ENCODE measurements at regions not wholly inside any gene's neighbourhood (a gene's known extent, or its start where the extent isn't known, plus 50 kb on each side); places are given as distances from the start of the nearest gene placed in this dataset.

DNA sequence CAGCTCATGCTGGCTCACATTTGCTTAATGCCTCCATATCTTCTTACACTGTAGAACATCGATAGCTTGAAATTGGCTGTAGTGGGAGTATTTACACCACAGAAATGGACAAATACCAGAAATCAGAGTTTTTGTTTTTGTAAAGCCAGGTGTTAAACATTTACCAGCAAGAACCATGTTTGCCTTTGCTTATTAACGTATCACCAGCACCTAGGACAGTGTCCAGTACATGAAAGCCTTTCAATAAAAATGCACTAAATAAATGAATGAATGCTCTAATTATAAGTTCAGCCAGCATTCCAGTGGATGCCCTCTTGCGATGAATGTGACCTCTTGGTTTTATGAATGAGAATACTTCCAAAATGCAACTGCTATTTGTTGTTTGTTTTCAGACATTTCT lies 140.4 kb upstream of the VLDLR start:
- H3K9me3 Mint-ChIP-seq = peaks cover 0 to 3% (median 0%) of the 10 kb centered on the region in 3 donors
- ChIA-PET POLR2A (no interaction called here), CTCF (no interaction called here)
- Histone ChIP-seq H3K4me1 (ENCODE audit: control insufficient read depth in 1 of 2, extremely low read depth in 1 of 2, insufficient read depth in 2 of 2, low read length in 2 of 2) (no peaks in the 10 kb centered on the region), H3K27ac (ENCODE audit: low read length) (no peak overlapping the region), H3K27me3 (replicated peaks in 1 of 2; ENCODE audit: control insufficient read depth in 2 of 2, extremely low read depth in 1 of 2, insufficient read depth in 2 of 2, low read length in 1 of 2) (no peaks in the 10 kb centered on the region), H3K4me3 (ENCODE audit: control insufficient read depth in 1 of 2, extremely low read depth in 1 of 2, low read length in 1 of 2) (no peak overlapping the region), H3K9me3 (no peaks in the 10 kb centered on the region), H3K36me3 (ENCODE audit: control insufficient read depth in 2 of 2, extremely low read depth in 1 of 2, insufficient read depth in 1 of 2, low read length in 1 of 2) (no peaks in the 10 kb centered on the region)
- peaks cover 15 to 22% of the 10 kb centered on the region in 2 donors for H3K27me3 Mint-ChIP-seq
- no peak overlapping the region for H3K4me3 Mint-ChIP-seq
- WGBS (ENCODE audit: insufficient coverage) = 60% methylated on average over 1 of the region's 3 CpGs
- no peak for DNase-seq
- ATAC-seq (replicated peaks in 1 of 4) = no peak
- H3K4me1 Mint-ChIP-seq = no peaks in the 10 kb centered on the region
- no peaks in the 10 kb centered on the region for H3K36me3 Mint-ChIP-seq
- no peak overlapping the region for H3K27ac Mint-ChIP-seq

DNA sequence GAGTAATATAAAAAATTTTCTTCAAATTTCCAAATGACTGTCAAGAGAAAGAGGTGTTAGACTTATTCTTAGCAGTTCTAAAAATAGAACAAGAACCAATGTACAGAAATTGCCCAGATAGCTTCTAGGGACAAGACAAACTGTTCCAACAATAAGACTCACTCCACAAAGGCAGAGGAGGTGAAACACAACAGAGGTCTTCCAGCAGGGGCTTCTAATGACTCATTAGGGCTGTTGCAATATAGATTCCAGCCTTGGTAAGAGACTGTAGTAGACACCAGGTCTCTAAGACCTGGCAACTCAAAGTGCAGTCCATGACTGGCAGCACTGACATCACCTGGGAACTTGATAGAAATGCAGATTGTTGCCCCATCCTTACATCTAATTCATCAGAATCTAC lies 134.6 kb upstream of the VLDLR start:
- Histone ChIP-seq H3K4me1 (ENCODE audit: control insufficient read depth in 1 of 2, extremely low read depth in 1 of 2, insufficient read depth in 2 of 2, low read length in 2 of 2) (no peaks in the 10 kb centered on the region), H3K36me3 (ENCODE audit: control insufficient read depth in 2 of 2, extremely low read depth in 1 of 2, insufficient read depth in 1 of 2, low read length in 1 of 2) (no peaks in the 10 kb centered on the region), H3K27me3 (replicated peaks in 1 of 2; ENCODE audit: control insufficient read depth in 2 of 2, extremely low read depth in 1 of 2, insufficient read depth in 2 of 2, low read length in 1 of 2) (no peaks in the 10 kb centered on the region), H3K9me3 (no peaks in the 10 kb centered on the region), H3K27ac (ENCODE audit: low read length) (no peak overlapping the region), H3K4me3 (ENCODE audit: control insufficient read depth in 1 of 2, extremely low read depth in 1 of 2, low read length in 1 of 2) (no peak overlapping the region)
- H3K4me1 Mint-ChIP-seq = no peaks in the 10 kb centered on the region
- DNase-seq (no peak), ATAC-seq (replicated peaks in 1 of 4) (no peak)
- peaks cover 13 to 24% of the 10 kb centered on the region in 2 donors for H3K27me3 Mint-ChIP-seq
- ChIA-PET CTCF (no interaction called here), POLR2A (no interaction called here)
- H3K9me3 Mint-ChIP-seq = no peaks in the 10 kb centered on the region
- no peak overlapping the region for H3K27ac Mint-ChIP-seq
- no peak overlapping the region for H3K4me3 Mint-ChIP-seq
- no peaks in the 10 kb centered on the region for H3K36me3 Mint-ChIP-seq

DNA sequence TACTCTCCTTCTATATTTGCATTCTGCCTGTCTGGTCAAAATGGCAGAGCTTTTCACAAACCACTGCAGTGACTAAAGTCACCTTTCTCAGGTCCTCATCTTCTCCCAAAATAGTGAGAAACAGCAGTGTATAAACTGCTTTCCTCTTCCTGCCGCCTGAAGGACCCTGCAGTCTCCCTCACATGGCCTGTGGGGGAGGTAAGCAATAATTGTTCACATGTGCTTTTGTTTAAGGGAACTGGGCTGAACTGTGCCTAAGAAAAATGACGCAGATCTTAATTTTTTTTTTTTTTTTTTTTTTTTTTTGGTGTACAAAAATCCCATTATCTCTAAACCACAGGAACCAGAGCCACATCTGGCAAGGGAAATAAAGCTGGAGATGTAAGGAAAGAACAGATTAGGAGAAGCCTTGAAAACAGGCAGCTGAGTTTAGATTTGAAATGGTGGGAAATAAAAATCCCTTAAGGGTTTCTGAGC lies 131.7 kb upstream of the VLDLR start:
- ChIA-PET CTCF (no interaction called here), POLR2A (no interaction called here)
- no peak overlapping the region for H3K27ac ChIP-seq (ENCODE audit: low read length)
- H3K27me3 Mint-ChIP-seq = peaks cover 8 to 10% of the 10 kb centered on the region in 2 donors
- WGBS (ENCODE audit: insufficient coverage) = no CpG with 5 or more reads among the region's 2 CpGs
- no peaks in the 10 kb centered on the region for H3K36me3 ChIP-seq (ENCODE audit: control insufficient read depth in 2 of 2, extremely low read depth in 1 of 2, insufficient read depth in 1 of 2, low read length in 1 of 2)
- H3K27me3 ChIP-seq (replicated peaks in 1 of 2; ENCODE audit: control insufficient read depth in 2 of 2, extremely low read depth in 1 of 2, insufficient read depth in 2 of 2, low read length in 1 of 2) = no peaks in the 10 kb centered on the region
- no peak for DNase-seq
- no peaks in the 10 kb centered on the region for H3K36me3 Mint-ChIP-seq
- no peaks in the 10 kb centered on the region for H3K9me3 Mint-ChIP-seq
- no peak overlapping the region for H3K4me3 Mint-ChIP-seq
- no peak overlapping the region for H3K4me3 ChIP-seq (ENCODE audit: control insufficient read depth in 1 of 2, extremely low read depth in 1 of 2, low read length in 1 of 2)
- H3K27ac Mint-ChIP-seq = no peak overlapping the region
- ATAC-seq (replicated peaks in 1 of 4) = no peak
- H3K4me1 ChIP-seq (ENCODE audit: control insufficient read depth in 1 of 2, extremely low read depth in 1 of 2, insufficient read depth in 2 of 2, low read length in 2 of 2) = no peaks in the 10 kb centered on the region
- no peaks in the 10 kb centered on the region for H3K4me1 Mint-ChIP-seq
- H3K9me3 ChIP-seq = no peaks in the 10 kb centered on the region

DNA sequence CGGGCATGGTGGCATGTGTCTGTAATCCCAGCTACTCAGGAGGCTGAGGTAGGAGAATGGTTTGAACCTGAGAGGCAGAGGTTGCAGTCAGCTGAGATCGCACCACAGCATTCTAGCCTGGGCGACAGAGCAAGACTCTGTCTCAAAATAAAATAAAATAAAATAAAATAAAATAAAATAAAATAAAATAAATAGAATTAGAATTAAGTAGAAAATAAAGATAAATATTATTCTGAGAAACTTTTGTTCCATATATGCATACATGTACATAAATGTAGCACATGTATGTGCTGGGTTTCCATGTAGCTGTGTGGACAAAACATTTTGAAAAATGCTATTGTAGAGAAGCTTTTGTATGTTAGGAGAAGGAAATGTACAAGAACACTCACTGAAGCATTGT lies 129.4 kb upstream of the VLDLR start:
- no peaks in the 10 kb centered on the region for H3K36me3 Mint-ChIP-seq

GRCh38 chr9:2493109-2493508 lies 128.5 kb upstream of the VLDLR start:
- Histone ChIP-seq H3K36me3 (ENCODE audit: control insufficient read depth in 2 of 2, extremely low read depth in 1 of 2, insufficient read depth in 1 of 2, low read length in 1 of 2) (no peaks in the 10 kb centered on the region), H3K27me3 (replicated peaks in 1 of 2; ENCODE audit: control insufficient read depth in 2 of 2, extremely low read depth in 1 of 2, insufficient read depth in 2 of 2, low read length in 1 of 2) (no peaks in the 10 kb centered on the region), H3K4me3 (ENCODE audit: control insufficient read depth in 1 of 2, extremely low read depth in 1 of 2, low read length in 1 of 2) (no peak overlapping the region), H3K9me3 (no peaks in the 10 kb centered on the region), H3K27ac (ENCODE audit: low read length) (no peak overlapping the region), H3K4me1 (ENCODE audit: control insufficient read depth in 1 of 2, extremely low read depth in 1 of 2, insufficient read depth in 2 of 2, low read length in 2 of 2) (no peaks in the 10 kb centered on the region)
- DNase-seq (no peak), ATAC-seq (replicated peaks in 1 of 4) (no peak)
- no peaks in the 10 kb centered on the region for H3K9me3 Mint-ChIP-seq
- peaks cover 8 to 10% of the 10 kb centered on the region in 2 donors for H3K27me3 Mint-ChIP-seq
- WGBS (ENCODE audit: insufficient coverage) = 100% methylated on average over 1 of the region's 2 CpGs
- H3K27ac Mint-ChIP-seq = no peak overlapping the region
- POLR2A ChIA-PET = no interaction called here
- H3K36me3 Mint-ChIP-seq = no peaks in the 10 kb centered on the region
- no peak overlapping the region for H3K4me3 Mint-ChIP-seq
- no peaks in the 10 kb centered on the region for H3K4me1 Mint-ChIP-seq
- CTCF ChIA-PET = interaction anchor here in 1 of 2 donors (0.6 kb wide), 1 partner anchor 19 kb away, joined by 3 read pairs; no protein-coding TSS in a partner anchor

More for the DNA sequence above, 129.4 kb upstream of the VLDLR start:
- Histone ChIP-seq H3K27me3 (replicated peaks in 1 of 2; ENCODE audit: control insufficient read depth in 2 of 2, extremely low read depth in 1 of 2, insufficient read depth in 2 of 2, low read length in 1 of 2) (no peaks in the 10 kb centered on the region), H3K9me3 (no peaks in the 10 kb centered on the region), H3K4me1 (ENCODE audit: control insufficient read depth in 1 of 2, extremely low read depth in 1 of 2, insufficient read depth in 2 of 2, low read length in 2 of 2) (no peaks in the 10 kb centered on the region), H3K36me3 (ENCODE audit: control insufficient read depth in 2 of 2, extremely low read depth in 1 of 2, insufficient read depth in 1 of 2, low read length in 1 of 2) (no peaks in the 10 kb centered on the region), H3K4me3 (ENCODE audit: control insufficient read depth in 1 of 2, extremely low read depth in 1 of 2, low read length in 1 of 2) (no peak overlapping the region), H3K27ac (ENCODE audit: low read length) (no peak overlapping the region)
- Mint-ChIP-seq H3K27ac (no peak overlapping the region), H3K27me3 (peaks cover 8 to 10% of the 10 kb centered on the region in 2 donors), H3K4me1 (no peaks in the 10 kb centered on the region), H3K4me3 (no peak overlapping the region), H3K9me3 (no peaks in the 10 kb centered on the region)
- DNase-seq = no peak
- POLR2A ChIA-PET = no interaction called here
- CTCF ChIA-PET = no interaction called here
- ATAC-seq (replicated peaks in 1 of 4) = no peak
- WGBS (ENCODE audit: insufficient coverage) = no CpG with 5 or more reads among the region's 3 CpGs

DNA sequence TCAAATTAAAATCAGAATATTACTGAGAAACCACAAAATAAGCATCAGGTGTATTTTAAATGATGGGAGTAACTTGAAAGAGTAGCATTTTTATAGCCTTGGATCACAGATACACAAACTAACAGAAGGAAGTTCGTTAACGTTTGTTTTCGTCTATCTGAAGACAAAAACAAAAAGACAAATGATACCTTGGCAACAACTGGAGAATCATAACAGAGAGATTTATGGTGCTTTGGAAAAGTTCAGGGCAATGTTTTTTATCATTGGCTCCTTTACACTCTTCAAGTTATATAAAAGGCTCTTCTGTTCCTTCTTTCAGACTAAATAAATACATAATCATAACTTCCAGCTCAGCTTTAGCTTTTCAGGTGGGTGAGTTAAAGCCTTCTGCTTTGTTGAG lies 128.1 kb upstream of the VLDLR start:
- ChIA-PET POLR2A (no interaction called here), CTCF (interaction anchor here in 1 of 2 donors (0.6 to 0.7 kb wide), 2 partner anchors 19 to 25 kb away, joined by 3 read pairs; no protein-coding TSS in a partner anchor)
- Mint-ChIP-seq H3K36me3 (no peaks in the 10 kb centered on the region), H3K27ac (no peak overlapping the region), H3K27me3 (peaks cover 8 to 10% of the 10 kb centered on the region in 2 donors), H3K4me3 (no peak overlapping the region), H3K4me1 (no peaks in the 10 kb centered on the region), H3K9me3 (no peaks in the 10 kb centered on the region)
- Histone ChIP-seq H3K4me3 (ENCODE audit: control insufficient read depth in 1 of 2, extremely low read depth in 1 of 2, low read length in 1 of 2) (no peak overlapping the region), H3K27ac (ENCODE audit: low read length) (no peak overlapping the region), H3K4me1 (ENCODE audit: control insufficient read depth in 1 of 2, extremely low read depth in 1 of 2, insufficient read depth in 2 of 2, low read length in 2 of 2) (no peaks in the 10 kb centered on the region), H3K9me3 (no peaks in the 10 kb centered on the region), H3K27me3 (replicated peaks in 1 of 2; ENCODE audit: control insufficient read depth in 2 of 2, extremely low read depth in 1 of 2, insufficient read depth in 2 of 2, low read length in 1 of 2) (no peaks in the 10 kb centered on the region), H3K36me3 (ENCODE audit: control insufficient read depth in 2 of 2, extremely low read depth in 1 of 2, insufficient read depth in 1 of 2, low read length in 1 of 2) (no peaks in the 10 kb centered on the region)
- ATAC-seq (replicated peaks in 1 of 4) (no peak), DNase-seq (no peak)
- WGBS (ENCODE audit: insufficient coverage) = 100% methylated on average over 1 of the region's 3 CpGs

- CTCF ChIA-PET = no interaction called here
- H3K9me3 Mint-ChIP-seq = no peaks in the 10 kb centered on the region
- no peaks in the 10 kb centered on the region for H3K27me3 ChIP-seq (replicated peaks in 1 of 2; ENCODE audit: control insufficient read depth in 2 of 2, extremely low read depth in 1 of 2, insufficient read depth in 2 of 2, low read length in 1 of 2)
- H3K36me3 ChIP-seq (ENCODE audit: control insufficient read depth in 2 of 2, extremely low read depth in 1 of 2, insufficient read depth in 1 of 2, low read length in 1 of 2) = no peaks in the 10 kb centered on the region
- H3K4me1 ChIP-seq (ENCODE audit: control insufficient read depth in 1 of 2, extremely low read depth in 1 of 2, insufficient read depth in 2 of 2, low read length in 2 of 2) = no peaks in the 10 kb centered on the region
- H3K4me3 Mint-ChIP-seq = no peak overlapping the region
- peaks cover 6 to 10% of the 10 kb centered on the region in 2 donors for H3K27me3 Mint-ChIP-seq
- ATAC-seq (replicated peaks in 1 of 4) (no peak), DNase-seq (no peak)
- H3K9me3 ChIP-seq = no peaks in the 10 kb centered on the region
- WGBS (ENCODE audit: insufficient coverage) = 80% methylated on average over 1 of the region's 2 CpGs
- no peaks in the 10 kb centered on the region for H3K36me3 Mint-ChIP-seq
- H3K27ac ChIP-seq (ENCODE audit: low read length) = no peak overlapping the region
- POLR2A ChIA-PET = no interaction called here
- H3K4me1 Mint-ChIP-seq = no peaks in the 10 kb centered on the region
- H3K27ac Mint-ChIP-seq = no peak overlapping the region
- no peak overlapping the region for H3K4me3 ChIP-seq (ENCODE audit: control insufficient read depth in 1 of 2, extremely low read depth in 1 of 2, low read length in 1 of 2)
These were observed 127.0 kb upstream of the VLDLR start for GRCh38 chr9:2494562-2494961.
